ENCODE measurements at regions not wholly inside any gene's neighbourhood (a gene's known extent, or its start where the extent isn't known, plus 50 kb on each side); places are given as distances from the start of the nearest gene placed in this dataset.

GRCh38 chr6:21891080-21891479 lies 297.5 kb downstream of the SOX4 start:
- ChIA-PET CTCF (interaction anchor here (0.9 kb wide), 1 partner anchor 8 kb away, joined by 3 read pairs; no protein-coding TSS in a partner anchor), POLR2A (no interaction called here)
- TF ChIP-seq POLR2A (IDR thresholded peaks at IDR 0.05; ENCODE audit: low read depth, low read length) (no peak), FOS (IDR thresholded peaks at IDR 0.05; ENCODE audit: borderline replicate concordance, insufficient read depth, low read length) (no peak), JUN (IDR thresholded peaks at IDR 0.05; ENCODE audit: borderline replicate concordance, insufficient read depth, insufficient read length, low read depth) (no peak), EZH2 (IDR thresholded peaks at IDR 0.05; ENCODE audit: borderline replicate concordance, low read depth, low read length, severe bottlenecking) (no peak), MYC (IDR thresholded peaks at IDR 0.05; ENCODE audit: low read depth, low read length) (no peak), MAX (IDR thresholded peaks at IDR 0.05; ENCODE audit: insufficient read depth, insufficient read length) (no peak), POLR2AphosphoS5 (IDR thresholded peaks at IDR 0.05; ENCODE audit: insufficient read depth, low read depth, low read length) (no peak), GATA2 (IDR thresholded peaks at IDR 0.05; ENCODE audit: insufficient read depth, insufficient read length, low read depth, low read length) (no peak), CTCF (IDR thresholded peaks at IDR 0.05; ENCODE audit: extremely low read depth in 1 of 2, insufficient read depth in 1 of 2, low read depth in 1 of 2, low read length in 2 of 2) (no peak)
- no peaks in the 10 kb centered on the region for H3K79me2 ChIP-seq (ENCODE audit: control insufficient read depth, insufficient read depth, low read length)
- BruUV-seq (replicated peaks) = no TSS peak
- H3K36me3 ChIP-seq (ENCODE audit: control insufficient read depth in 2 of 2, extremely low read depth in 1 of 2, insufficient read depth in 2 of 2, low read length in 2 of 2) = no peaks in the 10 kb centered on the region
- H3K9me1 ChIP-seq (replicated peaks; ENCODE audit: control insufficient read depth, extremely low read depth, insufficient read depth, low read length) = no peaks in the 10 kb centered on the region
- H3K4me2 ChIP-seq (ENCODE audit: insufficient read depth, low read length) = no peak overlapping the region
- H4K20me1 ChIP-seq (replicated peaks; ENCODE audit: control insufficient read depth, extremely low read depth, insufficient read depth, low read length) = no peaks in the 10 kb centered on the region
- FAIRE-seq (peak; percentile 24), DNase-seq (ENCODE audit: low read depth, low spot score) (no peak)
- no peak overlapping the region for H3K4me3 ChIP-seq (replicated peaks in 1 of 3; ENCODE audit: insufficient read depth in 1 of 3, low read depth in 1 of 3, low read length in 3 of 3)
- intact Hi-C loops (cut with micrococcal nuclease) = no loop called here
- dilution Hi-C loops (cut with MboI; ENCODE audit: extremely low pct_ligation_motif_present, low sequenced_read_pairs) = no loop called here
- peaks cover 19% of the 10 kb centered on the region for H3K4me1 ChIP-seq (ENCODE audit: control insufficient read depth, extremely low read depth, insufficient read depth, low read length)
- no peaks in the 10 kb centered on the region for H3K9me3 ChIP-seq (replicated peaks; ENCODE audit: control insufficient read depth, insufficient read depth, low read length)
- H3K27ac ChIP-seq (ENCODE audit: insufficient read depth, low read depth, low read length) = no peak overlapping the region
- no peak overlapping the region for H2AFZ ChIP-seq (ENCODE audit: low read depth, low read length)
- H3K9ac ChIP-seq (replicated peaks; ENCODE audit: extremely low read depth, insufficient read depth, low read length) = no peak overlapping the region
- H3K27me3 ChIP-seq (ENCODE audit: control insufficient read depth in 2 of 2, insufficient read depth in 2 of 2, low read length in 2 of 2) = no peaks in the 10 kb centered on the region

Measured in endothelial cell of umbilical vein (primary cell).